ENCODE measurements at regions not wholly inside any gene's neighbourhood (a gene's known extent, or its start where the extent isn't known, plus 50 kb on each side); places are given as distances from the start of the nearest gene placed in this dataset.

DNA sequence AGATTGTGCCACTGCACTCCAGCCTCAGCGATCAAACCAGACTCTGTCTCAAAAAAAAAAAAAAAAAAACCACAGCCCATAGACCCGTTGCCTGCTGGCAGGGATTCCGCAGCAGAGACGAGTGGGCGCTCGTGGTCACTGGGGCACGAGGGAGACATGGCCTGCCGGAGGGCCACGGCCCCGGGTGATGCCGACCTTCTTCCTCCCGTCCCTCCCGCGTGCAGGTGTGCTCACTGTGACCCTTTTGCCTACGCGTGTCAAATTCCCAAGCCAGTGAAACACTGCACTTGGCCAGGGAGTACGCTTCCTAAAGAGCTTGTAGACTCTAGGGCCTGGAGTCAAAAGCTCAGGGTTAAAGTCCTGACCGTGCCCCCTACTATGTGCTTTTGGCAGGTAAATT, 397.6 kb upstream of the MYT1L start:
- WGBS (ENCODE audit: insufficient coverage, low coverage, missing lambda C conversion rate) = 2% methylated on average over 15 of the region's 18 CpGs
- Histone ChIP-seq H3K27me3 (ENCODE audit: control insufficient read depth in 2 of 2, insufficient read depth in 2 of 2, low read length in 2 of 2) (peaks cover 16 to 72% of the 10 kb centered on the region in 2 experiments), H4K20me1 (replicated peaks; ENCODE audit: control insufficient read depth, insufficient read depth, low read length) (peaks cover 4% of the 10 kb centered on the region; the same call in 1 of the 2 replicates), H3K9me3 (replicated peaks; ENCODE audit: control insufficient read depth, insufficient read depth, low read depth, low read length) (no peaks in the 10 kb centered on the region), H3K4me1 (replicated peaks in 1 of 2; ENCODE audit: control insufficient read depth in 2 of 2, insufficient read depth in 2 of 2, low read length in 2 of 2) (no peaks in the 10 kb centered on the region), H3K4me3 (no peak overlapping the region), H3K9me1 (ENCODE audit: control insufficient read depth, insufficient read depth, low read length) (peaks cover 5% of the 10 kb centered on the region), H3K27ac (ENCODE audit: extremely low read depth, low read depth, low read length) (no peak overlapping the region), H3K9ac (ENCODE audit: insufficient read depth in 1 of 2, low read depth in 2 of 2, low read length in 2 of 2) (no peak overlapping the region), H2AFZ (ENCODE audit: low read depth, low read length) (no peak overlapping the region), H3K79me2 (ENCODE audit: control insufficient read depth, insufficient read depth, low read length) (no peaks in the 10 kb centered on the region), H3K4me2 (ENCODE audit: insufficient read depth, low read length) (no peak overlapping the region), H3K36me3 (ENCODE audit: control insufficient read depth, insufficient read depth, low read length) (no peaks in the 10 kb centered on the region)
- DNase-seq (ENCODE audit: extremely low read depth in 1 of 4, low spot score in 3 of 4) (no peak), ATAC-seq (no peak), FAIRE-seq (no peak)
- POLR2A ChIA-PET = no interaction called here
- BruUV-seq (replicated peaks) = no TSS peak
- TF ChIP-seq PREB (CRISPR knock-in tag; IDR thresholded peaks at IDR 0.05) (no peak), STAG1 (CRISPR knock-in tag; IDR thresholded peaks at IDR 0.05; ENCODE audit: borderline replicate concordance) (no peak), SMARCB1 (IDR thresholded peaks at IDR 0.05; ENCODE audit: insufficient read length, low read depth) (no peak), HOXB6 (CRISPR knock-in tag; IDR thresholded peaks at IDR 0.05; ENCODE audit: borderline replicate concordance) (no peak), ZNF79 (CRISPR knock-in tag; IDR thresholded peaks at IDR 0.05; ENCODE audit: low read depth) (no peak), MAZ (CRISPR knock-in tag; conservative IDR thresholded peaks at IDR 0.05 in 1 of 2, IDR thresholded peaks at IDR 0.05 in 1 of 2) (no peak), GTF2F1 (IDR thresholded peaks at IDR 0.05; ENCODE audit: low read depth, low read length) (no peak), BRF1 (IDR thresholded peaks at IDR 0.05; ENCODE audit: borderline replicate concordance, extremely low read depth, insufficient read length) (no peak), ZNF695 (CRISPR knock-in tag; IDR thresholded peaks at IDR 0.05) (no peak), ZNF197 (CRISPR knock-in tag; IDR thresholded peaks at IDR 0.05; ENCODE audit: low read depth) (no peak), GTF2E2 (tag; IDR thresholded peaks at IDR 0.05) (no peak), PPARD (CRISPR knock-in tag; IDR thresholded peaks at IDR 0.05) (no peak), ZSCAN29 (IDR thresholded peaks at IDR 0.05) (no peak), ZNF232 (CRISPR knock-in tag; IDR thresholded peaks at IDR 0.05) (no peak)
- TF ChIP-seq, protein P1, sequence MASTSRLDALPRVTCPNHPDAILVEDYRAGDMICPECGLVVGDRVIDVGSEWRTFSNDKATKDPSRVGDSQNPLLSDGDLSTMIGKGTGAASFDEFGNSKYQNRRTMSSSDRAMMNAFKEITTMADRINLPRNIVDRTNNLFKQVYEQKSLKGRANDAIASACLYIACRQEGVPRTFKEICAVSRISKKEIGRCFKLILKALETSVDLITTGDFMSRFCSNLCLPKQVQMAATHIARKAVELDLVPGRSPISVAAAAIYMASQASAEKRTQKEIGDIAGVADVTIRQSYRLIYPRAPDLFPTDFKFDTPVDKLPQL (IDR thresholded peaks at IDR 0.05; ENCODE audit: extremely low read depth, insufficient read length) = no peak
- TF ChIP-seq, protein P2, sequence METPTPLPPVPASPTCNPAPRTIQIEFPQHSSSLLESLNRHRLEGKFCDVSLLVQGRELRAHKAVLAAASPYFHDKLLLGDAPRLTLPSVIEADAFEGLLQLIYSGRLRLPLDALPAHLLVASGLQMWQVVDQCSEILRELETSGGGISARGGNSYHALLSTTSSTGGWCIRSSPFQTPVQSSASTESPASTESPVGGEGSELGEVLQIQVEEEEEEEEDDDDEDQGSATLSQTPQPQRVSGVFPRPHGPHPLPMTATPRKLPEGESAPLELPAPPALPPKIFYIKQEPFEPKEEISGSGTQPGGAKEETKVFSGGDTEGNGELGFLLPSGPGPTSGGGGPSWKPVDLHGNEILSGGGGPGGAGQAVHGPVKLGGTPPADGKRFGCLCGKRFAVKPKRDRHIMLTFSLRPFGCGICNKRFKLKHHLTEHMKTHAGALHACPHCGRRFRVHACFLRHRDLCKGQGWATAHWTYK (CRISPR knock-in tag; IDR thresholded peaks at IDR 0.05) = no peak
- TF ChIP-seq, protein P3, sequence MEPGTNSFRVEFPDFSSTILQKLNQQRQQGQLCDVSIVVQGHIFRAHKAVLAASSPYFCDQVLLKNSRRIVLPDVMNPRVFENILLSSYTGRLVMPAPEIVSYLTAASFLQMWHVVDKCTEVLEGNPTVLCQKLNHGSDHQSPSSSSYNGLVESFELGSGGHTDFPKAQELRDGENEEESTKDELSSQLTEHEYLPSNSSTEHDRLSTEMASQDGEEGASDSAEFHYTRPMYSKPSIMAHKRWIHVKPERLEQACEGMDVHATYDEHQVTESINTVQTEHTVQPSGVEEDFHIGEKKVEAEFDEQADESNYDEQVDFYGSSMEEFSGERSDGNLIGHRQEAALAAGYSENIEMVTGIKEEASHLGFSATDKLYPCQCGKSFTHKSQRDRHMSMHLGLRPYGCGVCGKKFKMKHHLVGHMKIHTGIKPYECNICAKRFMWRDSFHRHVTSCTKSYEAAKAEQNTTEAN (CRISPR knock-in tag; IDR thresholded peaks at IDR 0.05) = no peak
- in situ Hi-C loops (cut with MboI) (no loop called here), intact Hi-C loops (cut with micrococcal nuclease) (no loop called here)
- CTCF ChIA-PET (ENCODE audit: low intra/inter-chr PET ratio) = no interaction called here

Measured in K562 (cell line).